ENCODE measurements at regions not wholly inside any gene's neighbourhood (a gene's known extent, or its start where the extent isn't known, plus 50 kb on each side); places are given as distances from the start of the nearest gene placed in this dataset.

DNA sequence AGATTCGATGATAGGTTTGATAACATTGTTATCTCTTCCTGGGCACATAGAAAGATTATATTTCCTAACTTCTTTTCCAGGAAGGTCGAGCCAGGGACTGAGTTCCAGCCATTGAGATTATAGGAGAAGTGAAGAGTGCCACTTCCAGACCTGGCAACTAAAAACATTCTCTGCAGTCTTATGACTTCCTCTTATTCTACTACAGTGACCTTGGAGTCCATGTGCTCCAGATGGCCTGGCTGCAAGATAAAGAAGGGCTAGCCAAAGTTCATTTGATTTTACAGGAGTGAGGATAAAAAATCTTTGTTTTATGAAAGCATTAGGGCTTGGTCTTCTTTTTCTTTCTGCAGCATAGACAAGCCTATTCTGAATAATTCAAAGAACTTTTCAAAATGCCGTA lies 363.0 kb downstream of the FSIP2 start:
- ATAC-seq (peak; percentile 40 to 86 (median 77)), DNase-seq (peak in 2 of 6 donors; percentile 15 to 19), FAIRE-seq (no peak)
- no peaks in the 10 kb centered on the region for H3K9me3 ChIP-seq
- TF ChIP-seq, protein P1, sequence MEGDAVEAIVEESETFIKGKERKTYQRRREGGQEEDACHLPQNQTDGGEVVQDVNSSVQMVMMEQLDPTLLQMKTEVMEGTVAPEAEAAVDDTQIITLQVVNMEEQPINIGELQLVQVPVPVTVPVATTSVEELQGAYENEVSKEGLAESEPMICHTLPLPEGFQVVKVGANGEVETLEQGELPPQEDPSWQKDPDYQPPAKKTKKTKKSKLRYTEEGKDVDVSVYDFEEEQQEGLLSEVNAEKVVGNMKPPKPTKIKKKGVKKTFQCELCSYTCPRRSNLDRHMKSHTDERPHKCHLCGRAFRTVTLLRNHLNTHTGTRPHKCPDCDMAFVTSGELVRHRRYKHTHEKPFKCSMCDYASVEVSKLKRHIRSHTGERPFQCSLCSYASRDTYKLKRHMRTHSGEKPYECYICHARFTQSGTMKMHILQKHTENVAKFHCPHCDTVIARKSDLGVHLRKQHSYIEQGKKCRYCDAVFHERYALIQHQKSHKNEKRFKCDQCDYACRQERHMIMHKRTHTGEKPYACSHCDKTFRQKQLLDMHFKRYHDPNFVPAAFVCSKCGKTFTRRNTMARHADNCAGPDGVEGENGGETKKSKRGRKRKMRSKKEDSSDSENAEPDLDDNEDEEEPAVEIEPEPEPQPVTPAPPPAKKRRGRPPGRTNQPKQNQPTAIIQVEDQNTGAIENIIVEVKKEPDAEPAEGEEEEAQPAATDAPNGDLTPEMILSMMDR (IDR thresholded peaks at IDR 0.05), result no peak
- intact Hi-C loops (cut with DNase I), result no loop called here
- no peak overlapping the region for H3K27ac ChIP-seq
- peaks cover 0 to 8% (median 4%) of the 10 kb centered on the region in 3 donors for H3K4me1 ChIP-seq
- no peaks in the 10 kb centered on the region for H3K27me3 ChIP-seq
- H3K36me3 ChIP-seq, result no peaks in the 10 kb centered on the region
- H3K4me3 ChIP-seq, result no peak overlapping the region
- WGBS, 2 donors, result 50 to 54% methylated on average over 3 of the region's 3 CpGs

DNA sequence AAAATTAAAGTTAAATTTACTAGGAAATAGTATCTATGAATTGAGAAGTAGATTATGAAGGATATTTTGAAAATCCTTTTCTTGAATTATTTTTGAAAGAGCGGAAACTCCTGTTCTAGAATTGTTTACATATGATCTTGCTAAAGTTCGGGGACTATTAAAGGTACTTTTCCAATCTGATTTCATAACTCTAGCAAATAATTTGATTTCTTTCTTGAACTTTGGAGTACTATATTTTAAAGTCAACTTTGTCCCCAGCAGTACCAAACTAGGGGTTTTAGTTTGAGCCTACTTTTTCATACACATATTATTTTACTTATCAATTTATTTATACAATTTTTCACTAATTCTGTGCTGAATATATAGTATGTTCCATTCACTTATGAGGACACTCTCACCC lies 364.7 kb downstream of the FSIP2 start:
- WGBS, 2 donors, result 83% methylated on average over 2 of the region's 2 CpGs
- H3K9me3 ChIP-seq, result no peaks in the 10 kb centered on the region
- FAIRE-seq (no peak), DNase-seq (no peak), ATAC-seq (no peak)
- no peaks in the 10 kb centered on the region for H3K36me3 ChIP-seq
- peaks cover 0 to 8% (median 4%) of the 10 kb centered on the region in 3 donors for H3K4me1 ChIP-seq
- intact Hi-C loops (cut with DNase I), result no loop called here
- TF ChIP-seq, protein P1 (IDR thresholded peaks at IDR 0.05), result no peak
- H3K27ac ChIP-seq, result no peak overlapping the region
- no peak overlapping the region for H3K4me3 ChIP-seq
- no peaks in the 10 kb centered on the region for H3K27me3 ChIP-seq

DNA sequence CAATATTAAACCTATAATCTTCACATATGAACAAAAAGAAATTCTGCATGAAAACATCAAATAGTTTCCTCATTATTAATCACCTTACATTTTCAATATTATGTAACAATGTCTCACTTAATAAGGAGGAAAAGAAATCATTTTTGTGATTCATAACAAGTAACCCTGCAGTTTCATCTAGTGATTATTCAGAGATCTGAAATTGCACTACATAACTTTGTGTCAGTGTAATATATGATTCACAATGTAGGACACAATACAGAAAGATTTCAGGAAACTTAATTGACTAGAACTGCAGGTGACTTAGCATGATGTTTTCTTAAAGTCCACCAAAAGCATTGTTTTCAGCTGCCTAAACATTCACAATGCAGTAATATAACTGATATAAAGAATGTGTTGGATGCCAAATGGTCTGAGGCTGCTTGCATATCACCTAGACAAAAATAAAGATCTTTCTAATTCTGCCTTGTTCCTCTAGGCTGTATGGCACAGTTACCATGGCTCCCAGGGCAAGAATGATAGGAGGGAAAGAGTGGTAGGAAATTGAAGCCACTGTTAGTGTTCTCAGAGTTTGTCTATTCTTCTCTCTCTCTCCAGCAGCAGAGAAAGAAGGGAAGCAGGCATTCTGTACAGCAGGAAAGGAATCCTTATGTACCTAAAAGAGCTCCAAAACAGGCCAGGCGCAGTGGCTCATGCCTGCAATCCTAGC lies 366.6 kb downstream of the FSIP2 start:
- H3K36me3 ChIP-seq, result no peaks in the 10 kb centered on the region
- ATAC-seq (no peak), DNase-seq (no peak), FAIRE-seq (peak; percentile 34)
- H3K27me3 ChIP-seq, result no peaks in the 10 kb centered on the region
- H3K4me1 ChIP-seq, result peaks cover 0 to 8% (median 4%) of the 10 kb centered on the region in 3 donors
- TF ChIP-seq, protein P1 (IDR thresholded peaks at IDR 0.05), result no peak
- H3K27ac ChIP-seq, result no peak overlapping the region
- intact Hi-C loops (cut with DNase I), result no loop called here
- no peaks in the 10 kb centered on the region for H3K9me3 ChIP-seq
- 89 to 100% methylated on average over 1 of the region's 1 CpG for WGBS, 2 donors
- H3K4me3 ChIP-seq, result no peak overlapping the region

DNA sequence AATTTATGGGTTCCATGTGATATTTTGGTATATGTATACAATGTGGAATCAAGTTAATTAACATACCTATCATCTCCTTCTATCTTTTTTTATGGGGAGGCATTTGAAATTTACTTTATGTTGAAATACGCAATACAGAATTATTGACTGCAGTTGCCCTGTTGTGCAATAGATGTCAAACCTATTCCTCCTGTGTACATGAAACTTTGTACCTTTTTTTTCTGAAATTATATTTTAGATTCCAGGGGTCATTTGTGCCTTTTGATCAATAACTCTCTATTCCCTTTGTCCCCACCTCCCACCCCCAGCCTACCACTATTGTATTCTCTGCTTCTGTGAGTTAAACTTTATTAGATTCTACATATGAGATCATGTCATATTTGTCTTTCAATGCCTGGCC lies 369.9 kb downstream of the FSIP2 start:
- intact Hi-C loops (cut with DNase I), result no loop called here
- 95 to 100% methylated on average over 1 of the region's 1 CpG for WGBS, 2 donors

DNA sequence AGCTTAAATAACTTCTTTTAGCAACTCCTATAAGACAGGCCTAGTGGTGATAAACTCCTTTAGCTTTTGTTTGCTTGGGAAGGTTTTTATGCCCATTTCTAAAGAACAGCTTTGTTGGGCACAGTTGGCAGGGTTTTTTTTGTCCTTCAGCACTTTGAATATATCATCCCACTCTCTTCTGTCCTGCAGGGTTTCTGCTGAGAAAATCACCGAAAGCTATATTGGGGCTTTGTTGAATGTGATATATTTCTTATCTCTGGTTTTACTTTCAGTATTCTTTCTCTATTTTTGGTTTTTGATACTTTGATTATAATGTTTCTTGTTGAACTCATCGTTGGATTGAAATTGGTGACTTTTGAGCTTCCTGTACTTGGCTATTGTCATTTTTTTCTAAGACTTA lies 372.8 kb upstream of the ZC3H15 start:
- WGBS, 2 donors, result 98 to 100% methylated on average over 2 of the region's 2 CpGs
- ATAC-seq, result no peak
- H3K4me1 ChIP-seq, result no peaks in the 10 kb centered on the region

More for the DNA sequence above, 369.9 kb downstream of the FSIP2 start:
- Histone ChIP-seq H3K9me3 (no peaks in the 10 kb centered on the region), H3K36me3 (no peaks in the 10 kb centered on the region), H3K4me3 (no peak overlapping the region), H3K27me3 (no peaks in the 10 kb centered on the region), H3K27ac (no peak overlapping the region), H3K4me1 (no peaks in the 10 kb centered on the region)
- FAIRE-seq (no peak), ATAC-seq (no peak), DNase-seq (no peak)
- TF ChIP-seq, protein P1 (IDR thresholded peaks at IDR 0.05), result no peak

More for the DNA sequence above, 372.8 kb upstream of the ZC3H15 start:
- DNase-seq (no peak), FAIRE-seq (no peak)
- Histone ChIP-seq H3K27ac (no peak overlapping the region), H3K27me3 (no peaks in the 10 kb centered on the region), H3K36me3 (no peaks in the 10 kb centered on the region), H3K9me3 (no peaks in the 10 kb centered on the region), H3K4me3 (no peak overlapping the region)
- intact Hi-C loops (cut with DNase I), result no loop called here
- TF ChIP-seq, protein P1 (IDR thresholded peaks at IDR 0.05), result no peak

All from pancreas (tissue), 10 donors.